H1 (cell line): ENCODE measurements at regions not wholly inside any gene's neighbourhood (a gene's known extent, or its start where the extent isn't known, plus 50 kb on each side); places are given as distances from the start of the nearest gene placed in this dataset.

Experiments used
- CTCF ChIA-PET: fragments of 300-600 bp; sonication (Branson Sonifier 250); formaldehyde crosslinking; loops from one replicate; lab custom pipeline; 2021; ENCODE audit not compliant: partially characterized antibody; lab: Charles Lee
- POLR2A ChIA-PET: fragments of 300-600 bp; sonication (Branson Sonifier 250); formaldehyde crosslinking; loops from one replicate; lab custom pipeline; 2021; ENCODE audit warnings: inconsistent platforms; ENCODE audit not compliant: partially characterized antibody; lab: Charles Lee
- DNase-seq, 2 experiments: peaks; one replicate each; pipeline versions ENCODE4 v3.0.0 to v3.0.0-alpha.2; 2010 to 2022; ENCODE audit warnings: low spot score in 2 of 2, low read depth in 1 of 2, mixed read lengths in 1 of 2
- FAIRE-seq: peaks from 2 replicates; lab custom pipeline; 2011; peaks lifted over from hg19 to GRCh38; lab: Jason Lieb, UNC
- H2AFZ ChIP-seq: 2 replicates; pipeline ENCODE4 v1.8.1; 2012; ENCODE audit warnings: low read length, inconsistent platforms
- H2AK5ac ChIP-seq: 2 replicates; pipeline ENCODE4 v1.6.1; 2013; ENCODE audit warnings: low read depth, low read length
- H2BK120ac ChIP-seq: replicated peaks from 2 replicates; pipeline ENCODE3; 2013; ENCODE audit warnings: low read depth, low read length, inconsistent platforms
- H2BK12ac ChIP-seq: 2 replicates; pipeline ENCODE4 v1.6.1; 2013; ENCODE audit warnings: low read depth, low read length
- H2BK15ac ChIP-seq: 2 replicates; pipeline ENCODE4 v1.6.1; 2013; ENCODE audit warnings: low read length
- H2BK20ac ChIP-seq: 2 replicates; pipeline ENCODE4 v1.6.1; 2013; ENCODE audit warnings: low read length
- H2BK5ac ChIP-seq: 2 replicates; pipeline ENCODE4 v1.6.1; 2013; ENCODE audit warnings: low read depth, low read length
- H3K14ac ChIP-seq: 2 replicates; pipeline ENCODE4 v1.6.1; 2013; ENCODE audit warnings: inconsistent platforms; ENCODE audit not compliant: insufficient read length
- H3K18ac ChIP-seq: 2 replicates; pipeline ENCODE4 v1.6.1; 2013; ENCODE audit warnings: low read length; ENCODE audit errors: extremely low read depth
- H3K23ac ChIP-seq: 2 replicates; pipeline ENCODE4 v1.6.1; 2013; ENCODE audit warnings: inconsistent platforms; ENCODE audit not compliant: insufficient read length
- H3K23me2 ChIP-seq: 2 replicates; pipeline ENCODE4 v1.6.1; 2013; ENCODE audit warnings: low read depth, low read length
- H3K27ac ChIP-seq: 2 replicates; pipeline ENCODE4 v1.6.1; 2011; ENCODE audit warnings: low read depth, low read length, inconsistent platforms
- H3K27me3 ChIP-seq, 4 experiments: replicated peaks in 1 of 4; 1 replicate in 1 of 4; 2 replicates in 3 of 4; pipeline versions ENCODE4 v1.6.1 to v1.8.1; 2011 to 2013; ENCODE audit warnings: low read length in 3 of 4, mild to moderate bottlenecking in 3 of 4, inconsistent platforms in 2 of 4, mixed read lengths in 2 of 4, moderate library complexity in 1 of 4; ENCODE audit not compliant: control insufficient read depth in 3 of 4, insufficient read depth in 3 of 4; ENCODE audit errors: extremely low read depth in 1 of 4
- H3K36me3 ChIP-seq, 4 experiments: 2 replicates each; pipeline versions ENCODE4 v1.6.1 to v1.8.1; 2011 to 2013; ENCODE audit warnings: mild to moderate bottlenecking in 4 of 4, low read length in 3 of 4, moderate library complexity in 2 of 4, control low read depth in 1 of 4, inconsistent platforms in 1 of 4; ENCODE audit not compliant: insufficient read depth in 4 of 4, control insufficient read depth in 2 of 4
- H3K4ac ChIP-seq: replicated peaks from 2 replicates; pipeline ENCODE3; 2013; ENCODE audit warnings: low read length, low read depth, mixed read lengths, inconsistent platforms; ENCODE audit not compliant: insufficient read length
- H3K4me1 ChIP-seq, 4 experiments: replicated peaks in 1 of 4; 1 replicate in 1 of 4; 2 replicates in 3 of 4; pipeline versions ENCODE4 v1.6.1 to v1.8.1; 2011 to 2013; ENCODE audit warnings: low read length in 3 of 4, inconsistent platforms in 2 of 4, mixed read lengths in 1 of 4; ENCODE audit not compliant: insufficient read depth in 4 of 4, control insufficient read depth in 3 of 4
- H3K4me2 ChIP-seq, 2 experiments: 2 replicates each; pipeline versions ENCODE4 v1.6.1 to v1.8.1; 2011 to 2013; ENCODE audit warnings: low read depth in 2 of 2, low read length in 2 of 2, control low read depth in 1 of 2, inconsistent platforms in 1 of 2, mild to moderate bottlenecking in 1 of 2; ENCODE audit not compliant: insufficient read depth in 1 of 2
- H3K4me3 ChIP-seq, 4 experiments: fragments of 200-600, 300-600 bp in 1 of 4; sonication (generic), shearing (Covaris generic), sonication (Bioruptor Twin) in 1 of 4; 2 replicates each; pipeline versions ENCODE4 v1.5.1 to v1.8.1; 2011 to 2016; ENCODE audit warnings: low read length in 4 of 4, low read depth in 3 of 4, control low read depth in 2 of 4, inconsistent platforms in 2 of 4, mild to moderate bottlenecking in 2 of 4, mixed read lengths in 1 of 4, moderate library complexity in 1 of 4; ENCODE audit not compliant: insufficient read depth in 2 of 4; ENCODE audit errors: extremely low read depth in 1 of 4
- H3K56ac ChIP-seq: replicated peaks from 2 replicates; pipeline ENCODE3; 2013; ENCODE audit warnings: low read depth, mild to moderate bottlenecking, mixed read lengths, low read length, inconsistent platforms; ENCODE audit not compliant: insufficient read length
- H3K79me1 ChIP-seq: 2 replicates; pipeline ENCODE4 v1.6.1; 2013; ENCODE audit warnings: low read depth, low read length, control low read depth
- H3K79me2 ChIP-seq, 2 experiments: 2 replicates each; pipeline versions ENCODE4 v1.6.1 to v1.8.1; 2012 to 2013; ENCODE audit warnings: low read length in 2 of 2, mild to moderate bottlenecking in 2 of 2, inconsistent platforms in 1 of 2; ENCODE audit not compliant: insufficient read depth in 2 of 2, control insufficient read depth in 1 of 2
- H3K9ac ChIP-seq, 4 experiments: replicated peaks in 1 of 4; 1 replicate in 1 of 4; 2 replicates in 3 of 4; pipeline versions ENCODE4 v1.6.1 to v1.8.1; 2011 to 2013; ENCODE audit warnings: low read depth in 3 of 4, low read length in 3 of 4, control low read depth in 2 of 4, mild to moderate bottlenecking in 2 of 4, moderate library complexity in 2 of 4, inconsistent platforms in 1 of 4; ENCODE audit errors: extremely low read depth in 1 of 4
- H3K9me3 ChIP-seq, 2 experiments: 2 replicates each; pipeline versions ENCODE4 v1.6.1 to v1.8.1; 2012 to 2013; ENCODE audit warnings: mild to moderate bottlenecking in 2 of 2, moderate library complexity in 2 of 2, control low read depth in 1 of 2, inconsistent platforms in 1 of 2, low read depth in 1 of 2, low read length in 1 of 2, mixed read lengths in 1 of 2; ENCODE audit not compliant: insufficient read depth in 2 of 2
- H4K20me1 ChIP-seq, 2 experiments: replicated peaks in 1 of 2; 2 replicates each; pipeline versions ENCODE3 to v1.8.1; 2011 to 2013; ENCODE audit warnings: inconsistent platforms in 2 of 2, low read length in 2 of 2, mild to moderate bottlenecking in 1 of 2; ENCODE audit not compliant: insufficient read depth in 2 of 2, control insufficient read depth in 1 of 2
- H4K5ac ChIP-seq: 2 replicates; pipeline ENCODE4 v1.6.1; 2013; ENCODE audit warnings: low read length, low read depth, mixed read lengths, inconsistent platforms; ENCODE audit not compliant: insufficient read length
- H4K8ac ChIP-seq: 2 replicates; pipeline ENCODE4 v1.8.0; 2013; ENCODE audit warnings: mild to moderate bottlenecking, moderate library complexity, low read length, inconsistent platforms; ENCODE audit not compliant: insufficient read depth; ENCODE audit errors: extremely low read depth
- H4K91ac ChIP-seq: replicated peaks from 2 replicates; pipeline ENCODE3; 2013; ENCODE audit warnings: low read length, mixed read lengths, inconsistent platforms; ENCODE audit not compliant: insufficient read length
- EGR1 ChIP-seq: IDR thresholded peaks from 2 replicates; pipeline ENCODE4 v1.6.1; 2011; ENCODE audit warnings: low read depth, low read length, borderline replicate concordance
- HDAC6 ChIP-seq: IDR thresholded peaks from one replicate; pipeline ENCODE4 v1.7.1; 2012; ENCODE audit warnings: low read depth, mild to moderate bottlenecking, inconsistent platforms, low read length, moderate library complexity
- KDM1A ChIP-seq: fragments of 200-600, 300-600 bp; sonication (generic); IDR thresholded peaks from 2 replicates; pipeline ENCODE4 v1.7.1; 2016; ENCODE audit warnings: mild to moderate bottlenecking, low read length, borderline replicate concordance
- KDM4A ChIP-seq: IDR thresholded peaks from one replicate; pipeline ENCODE4 v1.7.1; 2012; ENCODE audit warnings: low read depth, mild to moderate bottlenecking, moderate library complexity, low read length, inconsistent platforms; ENCODE audit not compliant: severe bottlenecking
- POLR2A ChIP-seq, 2 experiments: IDR thresholded peaks; 1 replicate in 1 of 2; 2 replicates in 1 of 2; pipeline ENCODE4 v1.6.1; 2011; ENCODE audit warnings: low read depth in 2 of 2, low read length in 2 of 2, mild to moderate bottlenecking in 2 of 2; ENCODE audit errors: control extremely low read depth in 1 of 2
- POU5F1 ChIP-seq: IDR thresholded peaks from 2 replicates; pipeline ENCODE4 v1.6.1; 2011; ENCODE audit warnings: low read depth, mild to moderate bottlenecking, low read length, moderate library complexity
- RNF2 ChIP-seq: fragments of 200-900, 300-1000 bp; sonication (generic); IDR thresholded peaks from 2 replicates; pipeline ENCODE4 v1.7.1; 2016; ENCODE audit warnings: borderline replicate concordance, low read depth, mild to moderate bottlenecking, antibody characterized with exemption, low read length; ENCODE audit not compliant: poor library complexity, severe bottlenecking; ENCODE audit errors: missing control alignments
- SIN3A ChIP-seq, 2 experiments: IDR thresholded peaks in 1 of 2; conservative IDR thresholded peaks in 1 of 2; 2 replicates each; pipeline ENCODE4 v1.6.1; 2011 to 2012; ENCODE audit warnings: low read length in 2 of 2, improper control_type of control experiment in 1 of 2, low read depth in 1 of 2, mild to moderate bottlenecking in 1 of 2
- TAF1 ChIP-seq: IDR thresholded peaks from 2 replicates; pipeline ENCODE4 v1.6.1; 2011; ENCODE audit warnings: mild to moderate bottlenecking, low read depth, low read length
- WGBS, 2 experiments: shearing (Covaris generic) in 1 of 2; methylation state at CpG; one replicate each; pipeline versions ENCODE4 v1.1.6 to v1.1.7; 2013 to 2015; ENCODE audit warnings: low lambda C conversion rate in 2 of 2, mixed read lengths in 2 of 2, inconsistent platforms in 1 of 2, low coverage in 1 of 2, missing lambda C conversion rate in 1 of 2; ENCODE audit not compliant: insufficient replicate concordance in 2 of 2, insufficient coverage in 1 of 2, insufficient read length in 1 of 2; ENCODE audit errors: extremely low coverage in 1 of 2, missing lambda C conversion rate in 1 of 2; 5-methylcytosine and 5-hydroxymethylcytosine counted together
- TF ChIP-seq, protein P1 (sequence below), 3 experiments: IDR thresholded peaks; 1 replicate in 2 of 3; 2 replicates in 1 of 3; pipeline versions ENCODE4 v1.5.1 to v1.6.1; 2011; ENCODE audit warnings: low read length in 3 of 3, mild to moderate bottlenecking in 3 of 3, inconsistent platforms in 2 of 3, low read depth in 1 of 3, moderate library complexity in 1 of 3; ENCODE audit not compliant: insufficient read depth in 1 of 3; ENCODE audit errors: control extremely low read depth in 1 of 3

DNA sequence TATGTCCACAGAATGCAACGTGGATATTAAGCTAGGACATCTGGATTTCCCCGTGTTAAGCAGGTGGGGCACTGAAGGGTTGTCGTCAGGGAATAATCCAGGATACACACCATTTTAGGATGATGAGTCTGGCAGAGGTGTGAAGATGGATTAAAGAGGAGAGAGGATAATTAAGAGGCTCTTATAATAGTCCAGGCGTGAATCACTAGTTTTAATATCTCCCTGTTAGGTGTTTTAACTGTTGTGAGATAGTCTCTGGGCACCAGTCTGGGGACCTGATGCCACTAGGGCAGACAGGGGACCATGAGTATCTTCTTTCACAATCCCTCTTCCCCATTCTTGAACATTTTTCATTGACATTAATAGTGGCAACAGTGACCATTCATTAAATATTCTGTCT lies 216.7 kb downstream of the TBX5 start:
- no peaks in the 10 kb centered on the region for H4K20me1 ChIP-seq
- peaks cover 0 to 3% (median under 1%) of the 10 kb centered on the region in 4 experiments; a peak in 2 of 7 replicates for H3K27me3 ChIP-seq
- no peak overlapping the region for H4K8ac ChIP-seq
- H3K4ac ChIP-seq: no peak overlapping the region
- no peaks in the 10 kb centered on the region for H3K9me3 ChIP-seq
- H3K23me2 ChIP-seq: no peaks in the 10 kb centered on the region
- no peak for TF ChIP-seq POLR2A (IDR thresholded peaks at IDR 0.05; ENCODE audit: control extremely low read depth in 1 of 2, low read depth in 2 of 2, low read length in 2 of 2)
- no peak for TF ChIP-seq RNF2
- no peak for TF ChIP-seq HDAC6
- TF ChIP-seq KDM1A: no peak
- no peak for TF ChIP-seq POU5F1
- no peak for TF ChIP-seq EGR1
- no peak for TF ChIP-seq TAF1
- no peak for TF ChIP-seq KDM4A
- TF ChIP-seq, protein P1, sequence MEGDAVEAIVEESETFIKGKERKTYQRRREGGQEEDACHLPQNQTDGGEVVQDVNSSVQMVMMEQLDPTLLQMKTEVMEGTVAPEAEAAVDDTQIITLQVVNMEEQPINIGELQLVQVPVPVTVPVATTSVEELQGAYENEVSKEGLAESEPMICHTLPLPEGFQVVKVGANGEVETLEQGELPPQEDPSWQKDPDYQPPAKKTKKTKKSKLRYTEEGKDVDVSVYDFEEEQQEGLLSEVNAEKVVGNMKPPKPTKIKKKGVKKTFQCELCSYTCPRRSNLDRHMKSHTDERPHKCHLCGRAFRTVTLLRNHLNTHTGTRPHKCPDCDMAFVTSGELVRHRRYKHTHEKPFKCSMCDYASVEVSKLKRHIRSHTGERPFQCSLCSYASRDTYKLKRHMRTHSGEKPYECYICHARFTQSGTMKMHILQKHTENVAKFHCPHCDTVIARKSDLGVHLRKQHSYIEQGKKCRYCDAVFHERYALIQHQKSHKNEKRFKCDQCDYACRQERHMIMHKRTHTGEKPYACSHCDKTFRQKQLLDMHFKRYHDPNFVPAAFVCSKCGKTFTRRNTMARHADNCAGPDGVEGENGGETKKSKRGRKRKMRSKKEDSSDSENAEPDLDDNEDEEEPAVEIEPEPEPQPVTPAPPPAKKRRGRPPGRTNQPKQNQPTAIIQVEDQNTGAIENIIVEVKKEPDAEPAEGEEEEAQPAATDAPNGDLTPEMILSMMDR (IDR thresholded peaks at IDR 0.05; ENCODE audit: control extremely low read depth in 1 of 3, insufficient read depth in 1 of 3, low read depth in 1 of 3, low read length in 3 of 3): no peak
- TF ChIP-seq SIN3A (conservative IDR thresholded peaks at IDR 0.05 in 1 of 2, IDR thresholded peaks at IDR 0.05 in 1 of 2; ENCODE audit: low read depth in 1 of 2, low read length in 2 of 2): no peak
- no peak overlapping the region for H3K4me2 ChIP-seq
- no peak for FAIRE-seq
- no peak overlapping the region for H2BK20ac ChIP-seq
- no peak overlapping the region for H2BK12ac ChIP-seq
- H3K4me1 ChIP-seq: peaks cover 0 to 10% (median 8%) of the 10 kb centered on the region in 4 experiments; a peak in 4 of 7 replicates
- H3K9ac ChIP-seq: no peak overlapping the region
- DNase-seq: no peak
- no peak overlapping the region for H2AFZ ChIP-seq
- POLR2A ChIA-PET: no interaction called here
- H3K79me1 ChIP-seq: no peaks in the 10 kb centered on the region
- no peak overlapping the region for H2BK5ac ChIP-seq
- no peak overlapping the region for H3K14ac ChIP-seq
- no peak overlapping the region for H3K27ac ChIP-seq
- H3K23ac ChIP-seq: no peak overlapping the region
- no peak overlapping the region for H3K4me3 ChIP-seq
- CTCF ChIA-PET: interaction anchor here (1.7 to 1.8 kb wide), 2 partner anchors 55 to 56 kb away, joined by 4 read pairs; no protein-coding TSS in a partner anchor
- H4K5ac ChIP-seq: no peak overlapping the region
- no peak overlapping the region for H4K91ac ChIP-seq
- no peaks in the 10 kb centered on the region for H3K79me2 ChIP-seq
- no peak overlapping the region for H2AK5ac ChIP-seq
- no peak overlapping the region for H3K18ac ChIP-seq
- H2BK15ac ChIP-seq: no peak overlapping the region
- no peak overlapping the region for H3K56ac ChIP-seq
- WGBS, 2 experiments: 93% methylated on average over 4 of the region's 4 CpGs; no CpG with 5 or more reads in 1 of the 2 experiments
- H3K36me3 ChIP-seq: no peaks in the 10 kb centered on the region
- no peak overlapping the region for H2BK120ac ChIP-seq
